ENCODE measurements at regions not wholly inside any gene's neighbourhood (a gene's known extent, or its start where the extent isn't known, plus 50 kb on each side); places are given as distances from the start of the nearest gene placed in this dataset.
A peak's percentile ranks its signal among the peaks of the same experiment; 100 is the strongest.

GRCh38 chr12:124424516-124424905 lies 129.6 kb downstream of the RFLNA start:
- TF ChIP-seq CTCF (IDR thresholded peaks at IDR 0.05; ENCODE audit: low read depth, low read length, missing control alignments), result no peak
- no peak overlapping the region for H3K4me3 ChIP-seq (replicated peaks; ENCODE audit: low read depth, low read length)
- DNase-seq (ENCODE audit: extremely low read depth, low read depth), result no peak

- no peak for TF ChIP-seq CTCF (IDR thresholded peaks at IDR 0.05; ENCODE audit: low read depth, low read length, missing control alignments)
- H3K4me3 ChIP-seq (replicated peaks; ENCODE audit: low read depth, low read length), result peak overlapping the region; percentile 9; the same call in 1 of the 2 replicates
- no peak for DNase-seq (ENCODE audit: extremely low read depth, low read depth)
Observed at GRCh38 chr12:124423761-124424515, 129.0 kb downstream of the RFLNA start.

GRCh38 chr12:124422570-124423523 lies 128.0 kb downstream of the RFLNA start:
- peak; percentile 77 for DNase-seq (ENCODE audit: extremely low read depth, low read depth)
- no peak for TF ChIP-seq CTCF (IDR thresholded peaks at IDR 0.05; ENCODE audit: low read depth, low read length, missing control alignments)
- H3K4me3 ChIP-seq (replicated peaks; ENCODE audit: low read depth, low read length), result peak overlapping the region; percentile 9; the same call in 1 of the 2 replicates

GRCh38 chr12:124422142-124422569 lies 127.3 kb downstream of the RFLNA start:
- no peak overlapping the region for H3K4me3 ChIP-seq (replicated peaks; ENCODE audit: low read depth, low read length)
- TF ChIP-seq CTCF (IDR thresholded peaks at IDR 0.05; ENCODE audit: low read depth, low read length, missing control alignments), result no peak
- DNase-seq (ENCODE audit: extremely low read depth, low read depth), result no peak

GRCh38 chr12:124420996-124421674 lies 126.2 kb downstream of the RFLNA start:
- no peak for TF ChIP-seq CTCF (IDR thresholded peaks at IDR 0.05; ENCODE audit: low read depth, low read length, missing control alignments)
- H3K4me3 ChIP-seq (replicated peaks; ENCODE audit: low read depth, low read length), result no peak overlapping the region
- DNase-seq (ENCODE audit: extremely low read depth, low read depth), result no peak
